Left ventricle myocardium inferior (tissue), 1 donor: ENCODE measurements at regions not wholly inside any gene's neighbourhood (a gene's known extent, or its start where the extent isn't known, plus 50 kb on each side); places are given as distances from the start of the nearest gene placed in this dataset.
"Not testable (repeated sequence)": the region's sequence is repeated elsewhere in the genome, so short reads cannot be mapped to it uniquely, and the experiment has no call there.

Experiments
- DNase-seq: peaks from one replicate; pipeline ENCODE4 v3.0.0-alpha.2; 2020
- H3K27ac ChIP-seq: fragments of 200-600 bp; replicated peaks from 2 replicates; pipeline ENCODE4 v1.8.0; 2021
- H3K27me3 ChIP-seq: fragments of 200-600 bp; 2 replicates; pipeline ENCODE4 v1.8.0; 2021; ENCODE audit warnings: low read depth
- H3K36me3 ChIP-seq: fragments of 200-600 bp; 2 replicates; pipeline ENCODE4 v1.8.0; 2021
- H3K4me1 ChIP-seq: fragments of 200-600 bp; 2 replicates; pipeline ENCODE4 v1.8.0; 2021
- H3K4me3 ChIP-seq: fragments of 200-600 bp; 2 replicates; pipeline ENCODE4 v1.8.0; 2021; ENCODE audit warnings: mild to moderate bottlenecking, moderate library complexity
- H3K9me3 ChIP-seq: fragments of 200-600 bp; replicated peaks from 2 replicates; pipeline ENCODE4 v1.8.0; 2021
- intact Hi-C: fragments of 100-400 bp; cut with micrococcal nuclease; formaldehyde crosslinking; loops from one replicate; pipeline ENCODE4 v1.11.0; 2022
- TF ChIP-seq, protein P1 (sequence below): fragments of 200-600 bp; IDR thresholded peaks from 2 replicates; pipeline ENCODE4 v1.8.0; 2021; ENCODE audit warnings: antibody characterized with exemption, mild to moderate bottlenecking, borderline replicate concordance
- donor health status: DM: no; HTN: yes; CAD: no; lungs with severe emphysema.

GRCh38 chrX:128698573-128699181 is 646.5 kb upstream of the ACTRT1 start:
- Histone ChIP-seq H3K27ac (no peak overlapping the region), H3K4me3 (no peak overlapping the region), H3K9me3 (no peaks in the 10 kb centered on the region), H3K36me3 (no peaks in the 10 kb centered on the region), H3K4me1 (no peaks in the 10 kb centered on the region), H3K27me3 (no peaks in the 10 kb centered on the region)
- TF ChIP-seq, protein P1, sequence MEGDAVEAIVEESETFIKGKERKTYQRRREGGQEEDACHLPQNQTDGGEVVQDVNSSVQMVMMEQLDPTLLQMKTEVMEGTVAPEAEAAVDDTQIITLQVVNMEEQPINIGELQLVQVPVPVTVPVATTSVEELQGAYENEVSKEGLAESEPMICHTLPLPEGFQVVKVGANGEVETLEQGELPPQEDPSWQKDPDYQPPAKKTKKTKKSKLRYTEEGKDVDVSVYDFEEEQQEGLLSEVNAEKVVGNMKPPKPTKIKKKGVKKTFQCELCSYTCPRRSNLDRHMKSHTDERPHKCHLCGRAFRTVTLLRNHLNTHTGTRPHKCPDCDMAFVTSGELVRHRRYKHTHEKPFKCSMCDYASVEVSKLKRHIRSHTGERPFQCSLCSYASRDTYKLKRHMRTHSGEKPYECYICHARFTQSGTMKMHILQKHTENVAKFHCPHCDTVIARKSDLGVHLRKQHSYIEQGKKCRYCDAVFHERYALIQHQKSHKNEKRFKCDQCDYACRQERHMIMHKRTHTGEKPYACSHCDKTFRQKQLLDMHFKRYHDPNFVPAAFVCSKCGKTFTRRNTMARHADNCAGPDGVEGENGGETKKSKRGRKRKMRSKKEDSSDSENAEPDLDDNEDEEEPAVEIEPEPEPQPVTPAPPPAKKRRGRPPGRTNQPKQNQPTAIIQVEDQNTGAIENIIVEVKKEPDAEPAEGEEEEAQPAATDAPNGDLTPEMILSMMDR, result no peak
- intact Hi-C loops, result no loop called here
- no peak for DNase-seq

- Histone ChIP-seq H3K9me3 (no peaks in the 10 kb centered on the region), H3K4me1 (no peaks in the 10 kb centered on the region), H3K27ac (no peak overlapping the region), H3K36me3 (no peaks in the 10 kb centered on the region), H3K4me3 (no peak overlapping the region), H3K27me3 (no peaks in the 10 kb centered on the region)
- intact Hi-C loops, result no loop called here
- no peak for DNase-seq
- TF ChIP-seq, protein P1, result no peak
These were observed 639.7 kb upstream of the ACTRT1 start for GRCh38 chrX:128691872-128692271.

DNA sequence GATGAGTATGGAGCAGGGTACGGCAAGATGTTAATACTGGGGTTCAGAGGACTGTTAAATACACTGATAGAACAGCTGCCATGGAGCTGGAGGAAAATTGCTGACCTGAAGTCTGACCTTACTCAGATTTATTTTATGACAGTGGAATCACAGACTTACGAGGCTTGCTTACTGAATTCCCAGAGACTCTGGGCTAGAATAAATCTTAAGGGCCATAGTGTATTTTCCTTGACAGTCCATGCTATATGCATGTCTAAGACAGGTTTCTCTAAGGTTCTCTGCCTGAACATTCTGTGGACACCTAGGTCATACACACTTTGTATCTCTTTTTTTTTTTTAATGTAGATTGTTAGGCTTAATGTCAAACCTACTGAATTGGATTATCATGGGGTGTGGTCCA is 633.2 kb upstream of the ACTRT1 start:
- Histone ChIP-seq H3K4me3 (no peak overlapping the region), H3K36me3 (no peaks in the 10 kb centered on the region), H3K9me3 (no peaks in the 10 kb centered on the region), H3K27me3 (no peaks in the 10 kb centered on the region), H3K27ac (no peak overlapping the region), H3K4me1 (no peaks in the 10 kb centered on the region)
- TF ChIP-seq, protein P1, result no peak
- intact Hi-C loops, result no loop called here
- DNase-seq, result no peak

- H3K9me3 ChIP-seq, result no peaks in the 10 kb centered on the region
- TF ChIP-seq, protein P1, result no peak
These were observed 624.4 kb upstream of the ACTRT1 start for GRCh38 chrX:128676651-128677050.

GRCh38 chrX:128674326-128675086 is 622.3 kb upstream of the ACTRT1 start:
- H3K9me3 ChIP-seq, DNase-seq, H3K27me3 ChIP-seq, H3K4me1 ChIP-seq, H3K4me3 ChIP-seq, H3K27ac ChIP-seq, intact Hi-C loops, H3K36me3 ChIP-seq: not testable (repeated sequence)

More at GRCh38 chrX:128676651-128677050, 624.4 kb upstream of the ACTRT1 start:
- Histone ChIP-seq H3K4me1 (no peaks in the 10 kb centered on the region), H3K27ac (no peak overlapping the region), H3K27me3 (no peaks in the 10 kb centered on the region), H3K36me3 (no peaks in the 10 kb centered on the region), H3K4me3 (no peak overlapping the region)
- no peak for DNase-seq
- intact Hi-C loops, result no loop called here

DNA sequence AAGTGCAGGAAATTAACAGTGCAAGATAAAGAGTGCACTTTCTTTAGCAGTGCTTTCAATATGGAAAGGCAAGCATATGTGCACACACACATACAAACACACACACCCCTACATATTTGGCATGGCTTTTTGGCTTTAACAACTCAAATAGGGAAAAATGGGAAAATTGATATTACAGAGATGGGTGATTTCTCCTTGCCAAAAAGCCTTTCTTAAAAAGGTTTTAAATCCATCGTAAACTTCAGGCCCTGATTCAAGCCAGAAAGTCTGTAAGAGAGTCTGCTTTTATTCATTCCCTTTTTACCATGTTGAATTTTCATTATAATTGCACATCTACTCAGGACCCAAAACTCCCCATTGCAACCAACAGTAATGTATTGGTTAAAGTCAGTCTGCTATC is 612.0 kb upstream of the ACTRT1 start:
- peaks cover 7% of the 10 kb centered on the region for H3K9me3 ChIP-seq
- TF ChIP-seq, protein P1, result no peak
- no peaks in the 10 kb centered on the region for H3K36me3 ChIP-seq
- no peaks in the 10 kb centered on the region for H3K4me1 ChIP-seq
- intact Hi-C loops, result no loop called here
- no peak overlapping the region for H3K27ac ChIP-seq
- H3K4me3 ChIP-seq, result no peak overlapping the region
- DNase-seq, result no peak
- H3K27me3 ChIP-seq, result no peaks in the 10 kb centered on the region
